ENCODE measurements at regions not wholly inside any gene's neighbourhood (a gene's known extent, or its start where the extent isn't known, plus 50 kb on each side); places are given as distances from the start of the nearest gene placed in this dataset.
"Not testable (repeated sequence)": the region's sequence is repeated elsewhere in the genome, so short reads cannot be mapped to it uniquely, and the experiment has no call there.

GRCh38 chr5:177891547-177892356, 104.3 kb downstream of the PROP1 start:
- TF ChIP-seq, protein P1, sequence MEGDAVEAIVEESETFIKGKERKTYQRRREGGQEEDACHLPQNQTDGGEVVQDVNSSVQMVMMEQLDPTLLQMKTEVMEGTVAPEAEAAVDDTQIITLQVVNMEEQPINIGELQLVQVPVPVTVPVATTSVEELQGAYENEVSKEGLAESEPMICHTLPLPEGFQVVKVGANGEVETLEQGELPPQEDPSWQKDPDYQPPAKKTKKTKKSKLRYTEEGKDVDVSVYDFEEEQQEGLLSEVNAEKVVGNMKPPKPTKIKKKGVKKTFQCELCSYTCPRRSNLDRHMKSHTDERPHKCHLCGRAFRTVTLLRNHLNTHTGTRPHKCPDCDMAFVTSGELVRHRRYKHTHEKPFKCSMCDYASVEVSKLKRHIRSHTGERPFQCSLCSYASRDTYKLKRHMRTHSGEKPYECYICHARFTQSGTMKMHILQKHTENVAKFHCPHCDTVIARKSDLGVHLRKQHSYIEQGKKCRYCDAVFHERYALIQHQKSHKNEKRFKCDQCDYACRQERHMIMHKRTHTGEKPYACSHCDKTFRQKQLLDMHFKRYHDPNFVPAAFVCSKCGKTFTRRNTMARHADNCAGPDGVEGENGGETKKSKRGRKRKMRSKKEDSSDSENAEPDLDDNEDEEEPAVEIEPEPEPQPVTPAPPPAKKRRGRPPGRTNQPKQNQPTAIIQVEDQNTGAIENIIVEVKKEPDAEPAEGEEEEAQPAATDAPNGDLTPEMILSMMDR (IDR thresholded peaks at IDR 0.05) = not testable (repeated sequence)
- TF ChIP-seq POLR2A, POLR2AphosphoS5 (IDR thresholded peaks at IDR 0.05): not testable (repeated sequence)
